GM21526 (cell line): ENCODE measurements at regions not wholly inside any gene's neighbourhood (a gene's known extent, or its start where the extent isn't known, plus 50 kb on each side); places are given as distances from the start of the nearest gene placed in this dataset.
"Not testable (repeated sequence)": the region's sequence is repeated elsewhere in the genome, so short reads cannot be mapped to it uniquely, and the experiment has no call there.

ENCODE experiments used
- ATAC-seq: cut with Tn5 transposase; IDR thresholded peaks from one replicate; pipeline ENCODE4 v1.9.1; 2021; ENCODE audit warnings: moderate library complexity; ENCODE audit not compliant: unreplicated experiment, low FRiP score

GRCh38 chrX:123788193-123788592, 55.3 kb upstream of the THOC2 start:
- not testable (repeated sequence) for ATAC-seq

DNA sequence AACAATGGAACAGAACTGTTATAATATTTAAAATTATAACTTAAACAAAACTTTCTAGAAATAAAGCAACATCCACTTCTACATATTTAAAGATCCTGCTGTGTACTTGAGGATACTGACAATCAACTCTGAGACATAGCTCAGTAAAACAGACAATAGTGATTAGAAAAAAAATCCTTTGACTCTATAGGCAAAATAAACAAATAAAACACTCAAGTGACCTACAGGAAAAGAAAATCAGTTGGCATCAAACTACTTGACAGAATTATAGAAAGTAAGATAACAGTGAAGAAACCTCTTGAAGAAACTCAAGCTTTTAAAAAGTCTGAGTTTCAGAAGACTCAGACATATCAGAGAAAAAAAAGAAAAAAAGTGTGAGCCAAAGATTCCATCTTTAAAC, 55.9 kb upstream of the THOC2 start:
- no peak for ATAC-seq

DNA sequence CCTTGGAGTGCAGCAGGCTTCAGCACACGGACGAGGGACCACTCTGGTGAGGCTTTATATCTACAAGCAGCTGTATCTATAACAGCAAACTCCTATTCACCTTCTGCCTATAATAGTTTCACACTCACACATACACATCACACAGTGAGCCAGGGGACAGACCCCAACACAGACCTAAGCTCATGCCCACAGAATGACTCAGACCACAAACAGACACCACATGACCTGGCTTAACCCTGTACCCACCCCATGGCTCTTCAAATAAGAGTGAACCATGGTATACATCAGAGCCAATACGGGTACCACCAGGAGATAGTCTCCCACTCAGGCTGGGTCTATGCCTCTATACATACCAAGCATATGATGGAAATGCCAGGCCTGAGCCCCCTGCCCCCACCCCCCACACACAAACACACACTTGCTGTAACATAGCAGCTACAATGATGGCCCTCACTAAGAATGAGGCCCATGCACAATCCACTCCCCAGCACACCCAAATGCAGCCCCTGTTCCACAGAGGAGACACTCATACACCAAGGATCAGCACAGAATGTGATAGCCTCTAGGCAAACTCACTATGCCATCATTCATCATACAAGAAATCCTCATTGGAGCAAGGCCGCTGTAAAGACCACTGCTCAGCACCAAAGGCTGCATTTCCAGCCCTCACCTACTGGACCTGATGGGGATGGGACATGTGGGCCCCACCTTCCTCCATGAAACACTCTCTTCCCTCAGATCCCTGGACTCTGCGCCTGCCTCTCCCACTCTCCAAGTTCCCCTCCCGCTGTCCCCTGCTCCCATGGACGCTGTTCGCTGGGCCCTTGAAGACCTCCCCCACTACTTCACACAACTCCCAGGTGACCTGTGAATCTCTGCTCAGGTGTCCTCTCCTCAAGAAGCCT, 62.1 kb upstream of the XIAP start:
- no peak for ATAC-seq

- ATAC-seq, result not testable (repeated sequence)
These were observed 61.0 kb upstream of the XIAP start for GRCh38 chrX:123798706-123799430.

GRCh38 chrX:123801901-123802300, 58.0 kb upstream of the XIAP start:
- no peak for ATAC-seq

- peak; percentile 44 for ATAC-seq
These were observed 56.4 kb upstream of the XIAP start for GRCh38 chrX:123803331-123803983.

DNA sequence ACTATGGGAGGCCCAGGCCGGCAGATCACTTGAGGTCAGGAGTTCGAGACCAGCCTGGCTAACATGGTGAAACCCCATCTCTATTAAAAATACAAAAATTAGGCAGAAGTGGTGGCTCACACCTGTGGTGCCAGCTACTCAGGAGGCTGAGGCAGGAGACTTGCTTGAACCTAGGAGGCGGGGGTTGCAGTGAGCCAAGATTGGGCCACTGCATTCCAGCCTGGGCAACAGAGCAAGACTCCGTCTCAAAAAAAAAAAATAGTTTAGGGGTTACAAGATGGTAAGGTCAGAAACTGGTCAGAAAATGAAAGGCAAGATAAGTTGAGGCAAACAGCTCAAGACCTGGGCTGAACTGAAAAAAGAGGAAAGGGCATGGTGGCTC, 55.9 kb upstream of the XIAP start:
- not testable (repeated sequence) for ATAC-seq

DNA sequence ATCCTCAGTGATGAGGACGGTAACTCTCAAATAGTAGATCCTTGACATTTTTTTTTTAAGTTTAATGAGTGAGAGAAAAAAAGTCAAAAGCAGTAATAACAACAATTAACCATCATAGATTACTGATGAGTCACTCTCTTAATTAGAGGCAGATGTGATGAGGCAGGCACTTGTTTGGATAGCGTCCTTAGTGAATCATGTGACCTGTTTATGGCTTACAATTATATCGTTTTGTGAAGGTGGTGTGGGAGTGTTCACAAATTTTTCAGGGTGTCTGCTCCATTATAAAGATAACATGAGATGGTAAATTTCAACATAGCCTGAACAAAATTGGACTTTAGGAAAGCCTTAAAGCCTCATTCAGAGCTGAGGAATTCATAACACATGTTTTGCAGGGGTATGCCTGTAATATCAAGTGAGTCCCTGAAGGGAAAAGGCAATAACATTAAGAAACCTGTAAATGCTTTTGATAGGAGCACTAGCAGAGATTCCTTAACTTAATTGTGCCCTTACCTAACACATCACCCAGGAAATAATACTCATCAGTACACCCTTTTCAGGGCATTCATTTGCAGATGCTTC, 51.9 kb upstream of the XIAP start:
- no peak for ATAC-seq

- no peak for ATAC-seq
These were observed 49.9 kb upstream of the XIAP start for GRCh38 chrX:123809854-123810375.
